GM21367 (cell line): ENCODE measurements at regions not wholly inside any gene's neighbourhood (a gene's known extent, or its start where the extent isn't known, plus 50 kb on each side); places are given as distances from the start of the nearest gene placed in this dataset.

Source experiments
- ATAC-seq: cut with Tn5 transposase; IDR thresholded peaks from one replicate; pipeline ENCODE4 v1.9.1; 2021; ENCODE audit not compliant: unreplicated experiment

GRCh38 chr5:165130656-165131055 lies 1625.2 kb downstream of the MAT2B start:
- no peak for ATAC-seq

- ATAC-seq: no peak
Measured at GRCh38 chr5:165134155-165134554, 1628.7 kb downstream of the MAT2B start.

- no peak for ATAC-seq
Measured at GRCh38 chr5:165135565-165135964, 1630.1 kb downstream of the MAT2B start.

GRCh38 chr5:165137701-165138100 lies 1632.3 kb downstream of the MAT2B start:
- no peak for ATAC-seq

- no peak for ATAC-seq
Measured at GRCh38 chr5:165138236-165138635, 1632.8 kb downstream of the MAT2B start.

GRCh38 chr5:165139262-165139661 lies 1633.8 kb downstream of the MAT2B start:
- ATAC-seq: no peak

GRCh38 chr5:165139721-165140120 lies 1634.3 kb downstream of the MAT2B start:
- ATAC-seq: no peak

- no peak for ATAC-seq
Measured at GRCh38 chr5:165143741-165144140, 1638.3 kb downstream of the MAT2B start.

GRCh38 chr5:165149431-165149830 lies 1644.0 kb downstream of the MAT2B start:
- no peak for ATAC-seq

- no peak for ATAC-seq
Measured at GRCh38 chr5:165152058-165152457, 1646.6 kb downstream of the MAT2B start.

GRCh38 chr5:165157219-165157618 lies 1651.8 kb downstream of the MAT2B start:
- no peak for ATAC-seq

GRCh38 chr5:165161204-165161603 lies 1655.8 kb downstream of the MAT2B start:
- no peak for ATAC-seq

GRCh38 chr5:165163861-165164260 lies 1658.4 kb downstream of the MAT2B start:
- ATAC-seq: no peak

GRCh38 chr5:165173651-165174050 lies 1668.2 kb downstream of the MAT2B start:
- no peak for ATAC-seq

- no peak for ATAC-seq
Measured at GRCh38 chr5:165175041-165175440, 1669.6 kb downstream of the MAT2B start.

GRCh38 chr5:165184183-165184582 lies 1678.8 kb downstream of the MAT2B start:
- ATAC-seq: no peak

- ATAC-seq: no peak
Measured at GRCh38 chr5:165185716-165186115, 1680.3 kb downstream of the MAT2B start.

- no peak for ATAC-seq
Measured at GRCh38 chr5:165187815-165188214, 1682.4 kb downstream of the MAT2B start.

GRCh38 chr5:165188556-165189175 lies 1683.2 kb downstream of the MAT2B start:
- no peak for ATAC-seq

GRCh38 chr5:165196961-165197360 lies 1691.5 kb downstream of the MAT2B start:
- ATAC-seq: no peak

GRCh38 chr5:165201369-165201768 lies 1696.0 kb downstream of the MAT2B start:
- no peak for ATAC-seq

- ATAC-seq: no peak
Measured at GRCh38 chr5:165201771-165202518, 1696.5 kb downstream of the MAT2B start.

GRCh38 chr5:165202519-165202910 lies 1697.1 kb downstream of the MAT2B start:
- ATAC-seq: no peak
